PC-9 (cell line): ENCODE measurements at regions not wholly inside any gene's neighbourhood (a gene's known extent, or its start where the extent isn't known, plus 50 kb on each side); places are given as distances from the start of the nearest gene placed in this dataset.
"Not testable (repeated sequence)": the region's sequence is repeated elsewhere in the genome, so short reads cannot be mapped to it uniquely, and the experiment has no call there.

Experiments
- BruUV-seq: library from RNA; stranded (reverse); fragments of 400-500 nt; replicated peaks from 2 replicates; lab custom pipeline; 2021; lab: Mats Ljungman, UMichigan
- CTCF ChIA-PET: fragments of 300-600 bp; sonication (Branson Sonifier 250); formaldehyde crosslinking; loops from one replicate; lab custom pipeline; 2022; ENCODE audit warnings: antibody characterized with exemption; lab: Charles Lee
- POLR2A ChIA-PET: fragments of 300-600 bp; sonication (Branson Sonifier 250); formaldehyde crosslinking; loops from one replicate; lab custom pipeline; 2022; ENCODE audit warnings: antibody characterized with exemption; ENCODE audit not compliant: unreplicated experiment; lab: Charles Lee
- DNase-seq, 2 experiments: peaks; one replicate each; pipeline versions ENCODE4 v3.0.0 to v3.0.0-alpha.2; 2015 to 2022; ENCODE audit warnings: mixed read lengths in 1 of 2
- H2AFZ ChIP-seq: fragments of 200-600 bp; sonication (generic); 2 replicates; pipeline ENCODE4 v1.8.1; 2017; ENCODE audit warnings: antibody characterized with exemption
- H3F3A ChIP-seq: fragments of 200-600 bp; sonication (generic); 2 replicates; pipeline ENCODE4 v1.8.1; 2017; ENCODE audit warnings: antibody characterized with exemption, mild to moderate bottlenecking, low read depth; ENCODE audit not compliant: insufficient read depth
- H3K27ac ChIP-seq: fragments of 200-600 bp; sonication (generic); 2 replicates; pipeline ENCODE4 v1.6.1; 2016; ENCODE audit warnings: mixed run types
- H3K27me3 ChIP-seq: fragments of 200-600 bp; sonication (generic); 2 replicates; pipeline ENCODE4 v1.6.1; 2016; ENCODE audit warnings: low read depth, mixed run types; ENCODE audit not compliant: insufficient read depth
- H3K36me3 ChIP-seq: fragments of 200-600 bp; sonication (generic); 2 replicates; pipeline ENCODE4 v1.6.1; 2016; ENCODE audit warnings: low read depth, mixed run types
- H3K4me1 ChIP-seq: fragments of 200-600 bp; sonication (generic); replicated peaks from 2 replicates; pipeline ENCODE4 v1.6.1; 2016; ENCODE audit warnings: mixed run types; ENCODE audit not compliant: insufficient read depth
- H3K4me2 ChIP-seq: fragments of 200-600 bp; sonication (generic); 2 replicates; pipeline ENCODE4 v1.6.1; 2017; ENCODE audit warnings: mixed run types
- H3K4me3 ChIP-seq: fragments of 200-600 bp; sonication (generic); 2 replicates; pipeline ENCODE4 v1.6.1; 2016; ENCODE audit warnings: mixed run types
- H3K79me2 ChIP-seq: fragments of 200-600 bp; sonication (generic); 2 replicates; pipeline ENCODE4 v1.6.1; 2017; ENCODE audit warnings: low read depth, mixed run types
- H3K9me2 ChIP-seq: fragments of 200-600 bp; sonication (generic); 2 replicates; pipeline ENCODE4 v1.8.1; 2017; ENCODE audit warnings: mild to moderate bottlenecking; ENCODE audit not compliant: insufficient read depth
- H3K9me3 ChIP-seq: fragments of 200-600 bp; sonication (generic); 2 replicates; pipeline ENCODE4 v1.8.1; 2016; ENCODE audit warnings: low read depth; ENCODE audit not compliant: insufficient read depth
- H4K20me1 ChIP-seq: fragments of 200-600 bp; sonication (generic); 2 replicates; pipeline ENCODE4 v1.8.1; 2017; ENCODE audit not compliant: insufficient read depth
- EZH2 ChIP-seq: fragments of 200-600 bp; sonication (generic); IDR thresholded peaks from 2 replicates; pipeline ENCODE4 v1.8.0; 2017; ENCODE audit warnings: antibody characterized with exemption, low read depth
- intact Hi-C: fragments of 100-400 bp; cut with micrococcal nuclease; formaldehyde crosslinking; loops from one replicate; pipeline ENCODE4 v1.10.0; 2022; ENCODE audit not compliant: unreplicated experiment
- TF ChIP-seq, protein P1 (sequence below): fragments of 200-600 bp; sonication (generic); conservative IDR thresholded peaks from 2 replicates; pipeline ENCODE4 v1.6.1; 2017; ENCODE audit warnings: mixed run types, antibody characterized with exemption, mild to moderate bottlenecking, moderate library complexity

DNA sequence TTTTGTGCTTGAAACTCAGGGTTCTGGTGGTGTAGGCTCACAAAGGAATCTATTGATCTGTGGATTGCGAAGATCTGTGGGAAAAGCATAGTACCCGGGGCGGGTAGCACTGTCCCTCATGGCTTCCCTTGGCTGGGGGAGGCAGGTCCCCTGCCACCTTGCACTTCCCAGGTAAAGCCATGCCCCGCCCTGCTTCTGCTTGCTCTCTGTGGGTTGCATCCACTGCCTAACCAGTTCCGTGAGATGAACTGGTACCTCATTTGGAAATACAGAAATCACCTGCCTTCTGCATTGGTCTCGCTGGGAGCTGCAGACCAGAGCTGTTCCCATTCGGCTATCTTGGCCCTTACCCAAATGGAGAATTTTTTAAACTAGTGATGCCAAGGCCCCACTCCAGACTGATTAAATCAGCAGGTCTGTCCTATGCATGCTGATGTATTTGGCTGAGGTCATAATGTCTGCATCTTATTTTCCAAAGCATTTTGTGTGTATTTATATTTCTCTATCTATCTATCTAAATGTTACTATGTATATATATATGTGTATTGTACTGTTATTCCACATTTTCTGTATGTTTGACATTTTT is 65.5 kb upstream of the SLC7A14 start:
- H2AFZ ChIP-seq: no peak overlapping the region
- no peaks in the 10 kb centered on the region for H4K20me1 ChIP-seq
- H3K79me2 ChIP-seq: no peaks in the 10 kb centered on the region
- H3K27ac ChIP-seq: no peak overlapping the region
- peak; percentile 11 to 17 for DNase-seq
- TF ChIP-seq, protein P1, sequence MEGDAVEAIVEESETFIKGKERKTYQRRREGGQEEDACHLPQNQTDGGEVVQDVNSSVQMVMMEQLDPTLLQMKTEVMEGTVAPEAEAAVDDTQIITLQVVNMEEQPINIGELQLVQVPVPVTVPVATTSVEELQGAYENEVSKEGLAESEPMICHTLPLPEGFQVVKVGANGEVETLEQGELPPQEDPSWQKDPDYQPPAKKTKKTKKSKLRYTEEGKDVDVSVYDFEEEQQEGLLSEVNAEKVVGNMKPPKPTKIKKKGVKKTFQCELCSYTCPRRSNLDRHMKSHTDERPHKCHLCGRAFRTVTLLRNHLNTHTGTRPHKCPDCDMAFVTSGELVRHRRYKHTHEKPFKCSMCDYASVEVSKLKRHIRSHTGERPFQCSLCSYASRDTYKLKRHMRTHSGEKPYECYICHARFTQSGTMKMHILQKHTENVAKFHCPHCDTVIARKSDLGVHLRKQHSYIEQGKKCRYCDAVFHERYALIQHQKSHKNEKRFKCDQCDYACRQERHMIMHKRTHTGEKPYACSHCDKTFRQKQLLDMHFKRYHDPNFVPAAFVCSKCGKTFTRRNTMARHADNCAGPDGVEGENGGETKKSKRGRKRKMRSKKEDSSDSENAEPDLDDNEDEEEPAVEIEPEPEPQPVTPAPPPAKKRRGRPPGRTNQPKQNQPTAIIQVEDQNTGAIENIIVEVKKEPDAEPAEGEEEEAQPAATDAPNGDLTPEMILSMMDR: no peak
- TF ChIP-seq EZH2: no peak
- no peak overlapping the region for H3K4me3 ChIP-seq
- no peaks in the 10 kb centered on the region; the same call in 1 of the 2 replicates for H3K9me2 ChIP-seq
- H3K9me3 ChIP-seq: no peaks in the 10 kb centered on the region
- no peak overlapping the region for H3K4me2 ChIP-seq
- H3K4me1 ChIP-seq: no peaks in the 10 kb centered on the region
- BruUV-seq: no TSS peak
- CTCF ChIA-PET: no interaction called here
- POLR2A ChIA-PET: no interaction called here
- H3K36me3 ChIP-seq: no peaks in the 10 kb centered on the region
- intact Hi-C loops: no loop called here
- no peaks in the 10 kb centered on the region for H3F3A ChIP-seq
- H3K27me3 ChIP-seq: no peaks in the 10 kb centered on the region

DNA sequence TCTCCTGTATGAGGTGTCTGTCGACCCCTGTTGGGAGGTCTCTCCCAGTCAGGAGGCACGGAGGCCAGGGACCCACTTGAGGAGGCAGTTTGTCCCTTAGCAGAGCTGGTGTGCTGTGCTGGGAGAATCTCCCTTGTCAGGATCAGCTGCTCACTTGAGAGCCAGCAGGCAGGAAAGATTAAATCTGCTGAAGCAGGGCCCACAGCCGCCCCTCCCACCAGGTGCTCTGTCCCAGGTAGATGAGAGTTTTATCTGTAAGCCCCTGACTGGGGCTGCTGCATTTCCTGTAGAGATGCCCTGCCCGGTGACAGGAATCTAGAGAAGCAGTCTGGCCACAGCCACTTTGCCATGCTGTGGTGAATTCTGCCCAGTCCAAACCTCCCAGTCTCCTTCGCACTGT is 64.7 kb upstream of the SLC7A14 start:
- H4K20me1 ChIP-seq, H3K9me3 ChIP-seq, BruUV-seq, POLR2A ChIA-PET, H3F3A ChIP-seq, H3K9me2 ChIP-seq, intact Hi-C loops, H3K4me2 ChIP-seq, H2AFZ ChIP-seq, H3K27ac ChIP-seq, H3K79me2 ChIP-seq, CTCF ChIA-PET, H3K4me3 ChIP-seq, H3K27me3 ChIP-seq, H3K36me3 ChIP-seq, H3K4me1 ChIP-seq: not testable (repeated sequence)
- peak in 1 of 2 experiments; percentile 22 for DNase-seq

DNA sequence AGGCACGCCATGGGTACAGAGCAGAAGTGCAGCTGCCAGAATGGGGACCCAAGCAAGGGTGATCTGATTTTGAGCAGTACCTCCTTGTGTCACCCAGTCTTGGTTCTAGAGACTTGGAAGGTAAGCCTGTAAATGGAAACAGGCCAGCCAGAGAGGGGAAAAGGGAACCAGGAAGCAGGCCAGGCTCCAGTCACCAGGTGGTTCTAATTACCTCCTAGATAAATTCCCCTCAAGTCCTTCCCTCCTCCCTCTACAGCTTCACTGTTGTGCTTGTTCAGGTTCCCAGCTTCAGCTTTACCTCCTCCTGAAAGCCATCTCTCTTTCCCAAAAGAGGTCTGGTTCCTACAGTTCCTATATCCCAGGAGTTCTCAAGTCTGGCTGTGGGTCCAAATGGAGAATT is 58.8 kb upstream of the SLC7A14 start:
- BruUV-seq: no TSS peak
- intact Hi-C loops: no loop called here
- Histone ChIP-seq H3K4me3 (no peak overlapping the region), H4K20me1 (no peaks in the 10 kb centered on the region), H3K36me3 (no peaks in the 10 kb centered on the region), H3K79me2 (no peaks in the 10 kb centered on the region), H3K9me3 (no peaks in the 10 kb centered on the region), H3K27ac (no peak overlapping the region), H3K9me2 (no peaks in the 10 kb centered on the region), H2AFZ (no peak overlapping the region), H3F3A (no peaks in the 10 kb centered on the region), H3K27me3 (no peaks in the 10 kb centered on the region), H3K4me1 (no peaks in the 10 kb centered on the region), H3K4me2 (no peak overlapping the region)
- CTCF ChIA-PET: no interaction called here
- DNase-seq: no peak
- no peak for TF ChIP-seq EZH2
- TF ChIP-seq, protein P1: no peak
- POLR2A ChIA-PET: no interaction called here

DNA sequence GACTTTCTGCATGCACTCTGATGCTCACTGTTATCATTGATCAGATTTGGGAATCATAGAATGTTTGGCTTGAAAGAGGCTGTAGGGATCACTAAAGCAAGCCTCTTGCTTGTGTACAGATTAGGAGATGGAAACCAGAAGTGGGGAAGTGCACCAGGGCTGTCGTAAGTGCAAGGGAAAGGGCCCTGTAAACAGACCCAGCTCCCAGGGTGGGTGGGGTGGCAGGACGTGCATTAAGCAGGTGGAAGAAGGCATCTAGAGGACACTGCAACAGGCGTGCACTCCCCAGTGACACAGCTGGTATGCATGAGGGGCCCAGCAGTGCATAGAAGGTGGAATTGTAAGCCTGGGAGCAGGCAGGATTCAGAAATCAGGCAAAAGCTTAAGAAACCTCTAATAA is 58.0 kb upstream of the SLC7A14 start:
- no peak overlapping the region for H3K4me3 ChIP-seq
- no peaks in the 10 kb centered on the region for H3K4me1 ChIP-seq
- intact Hi-C loops: no loop called here
- no peaks in the 10 kb centered on the region for H4K20me1 ChIP-seq
- DNase-seq: no peak
- H3K27me3 ChIP-seq: no peaks in the 10 kb centered on the region
- no peaks in the 10 kb centered on the region for H3K9me3 ChIP-seq
- no TSS peak for BruUV-seq
- no peak overlapping the region for H2AFZ ChIP-seq
- POLR2A ChIA-PET: no interaction called here
- H3F3A ChIP-seq: no peaks in the 10 kb centered on the region
- no peak overlapping the region for H3K27ac ChIP-seq
- no peak overlapping the region for H3K4me2 ChIP-seq
- no peaks in the 10 kb centered on the region for H3K36me3 ChIP-seq
- CTCF ChIA-PET: no interaction called here
- no peaks in the 10 kb centered on the region; the same call in 1 of the 2 replicates for H3K9me2 ChIP-seq
- TF ChIP-seq, protein P1: no peak
- no peak for TF ChIP-seq EZH2
- H3K79me2 ChIP-seq: no peaks in the 10 kb centered on the region
